ENCODE measurements at regions not wholly inside any gene's neighbourhood (a gene's known extent, or its start where the extent isn't known, plus 50 kb on each side); places are given as distances from the start of the nearest gene placed in this dataset.
"Not testable (repeated sequence)": the region's sequence is repeated elsewhere in the genome, so short reads cannot be mapped to it uniquely, and the experiment has no call there.

DNA sequence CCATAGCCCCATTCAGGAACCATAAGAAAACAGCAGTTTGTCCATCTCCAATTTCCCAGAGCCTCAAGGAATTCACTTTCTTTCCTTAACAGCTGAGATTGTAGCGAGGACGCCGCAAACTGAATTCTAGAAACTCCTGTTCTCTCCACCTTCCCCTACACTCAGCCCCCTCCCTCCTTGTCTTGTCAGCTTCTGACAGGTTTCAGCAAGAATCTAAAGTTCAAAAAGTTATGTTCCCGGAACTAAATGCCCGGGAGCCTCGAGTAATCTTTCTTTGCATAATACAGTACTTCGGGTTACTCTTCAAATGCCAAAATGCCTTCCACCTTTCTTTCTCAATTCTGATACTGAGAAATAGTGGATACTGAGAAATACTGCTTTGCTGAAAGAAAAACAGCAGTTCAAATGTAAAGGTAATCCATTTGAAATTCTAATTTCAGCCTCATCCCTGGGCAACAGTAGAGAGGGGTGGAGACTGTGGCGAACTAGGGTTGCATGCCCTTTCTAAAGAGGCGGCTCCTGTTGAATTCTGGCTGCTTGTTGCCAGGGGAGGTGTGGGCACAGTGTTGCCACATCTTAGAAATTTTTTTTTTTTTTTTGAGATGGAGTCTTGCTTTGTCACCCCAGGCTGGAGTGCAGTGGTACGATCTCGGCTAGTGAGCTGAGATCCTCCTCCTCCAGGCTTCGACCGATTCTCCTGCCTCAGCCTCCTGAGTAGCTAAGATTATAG lies 63.5 kb upstream of the USP7 start:
- TF ChIP-seq, protein P1, sequence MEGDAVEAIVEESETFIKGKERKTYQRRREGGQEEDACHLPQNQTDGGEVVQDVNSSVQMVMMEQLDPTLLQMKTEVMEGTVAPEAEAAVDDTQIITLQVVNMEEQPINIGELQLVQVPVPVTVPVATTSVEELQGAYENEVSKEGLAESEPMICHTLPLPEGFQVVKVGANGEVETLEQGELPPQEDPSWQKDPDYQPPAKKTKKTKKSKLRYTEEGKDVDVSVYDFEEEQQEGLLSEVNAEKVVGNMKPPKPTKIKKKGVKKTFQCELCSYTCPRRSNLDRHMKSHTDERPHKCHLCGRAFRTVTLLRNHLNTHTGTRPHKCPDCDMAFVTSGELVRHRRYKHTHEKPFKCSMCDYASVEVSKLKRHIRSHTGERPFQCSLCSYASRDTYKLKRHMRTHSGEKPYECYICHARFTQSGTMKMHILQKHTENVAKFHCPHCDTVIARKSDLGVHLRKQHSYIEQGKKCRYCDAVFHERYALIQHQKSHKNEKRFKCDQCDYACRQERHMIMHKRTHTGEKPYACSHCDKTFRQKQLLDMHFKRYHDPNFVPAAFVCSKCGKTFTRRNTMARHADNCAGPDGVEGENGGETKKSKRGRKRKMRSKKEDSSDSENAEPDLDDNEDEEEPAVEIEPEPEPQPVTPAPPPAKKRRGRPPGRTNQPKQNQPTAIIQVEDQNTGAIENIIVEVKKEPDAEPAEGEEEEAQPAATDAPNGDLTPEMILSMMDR (IDR thresholded peaks at IDR 0.05) = no peak
- TF ChIP-seq, protein P2, sequence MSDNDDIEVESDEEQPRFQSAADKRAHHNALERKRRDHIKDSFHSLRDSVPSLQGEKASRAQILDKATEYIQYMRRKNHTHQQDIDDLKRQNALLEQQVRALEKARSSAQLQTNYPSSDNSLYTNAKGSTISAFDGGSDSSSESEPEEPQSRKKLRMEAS (IDR thresholded peaks at IDR 0.05; ENCODE audit: low read depth) = no peak
- TF ChIP-seq USF1 (IDR thresholded peaks at IDR 0.05; ENCODE audit: borderline replicate concordance, low read depth) (no peak), ELF1 (IDR thresholded peaks at IDR 0.05) (no peak), FOSL2 (IDR thresholded peaks at IDR 0.05; ENCODE audit: borderline replicate concordance, low read depth) (no peak), POLR2AphosphoS5 (IDR thresholded peaks at IDR 0.05; ENCODE audit: low read depth, low read length) (no peak), RXRA (IDR thresholded peaks at IDR 0.05; ENCODE audit: borderline replicate concordance, low read depth) (no peak), SMC3 (IDR thresholded peaks at IDR 0.05; ENCODE audit: low read depth, low read length) (no peak)
- Histone ChIP-seq H3K79me2 (ENCODE audit: insufficient read depth) (no peaks in the 10 kb centered on the region), H3K4me2 (no peak overlapping the region), H3K9me3 (no peaks in the 10 kb centered on the region), H3K4me1 (ENCODE audit: control insufficient read depth in 1 of 2, insufficient read depth in 2 of 2, low read depth in 1 of 2, low read length in 1 of 2) (no peaks in the 10 kb centered on the region), H3K36me3 (replicated peaks in 1 of 2; ENCODE audit: control insufficient read depth in 1 of 2, insufficient read depth in 2 of 2, low read length in 1 of 2) (no peaks in the 10 kb centered on the region), H3K9ac (no peak overlapping the region), H3K27ac (ENCODE audit: low read depth in 2 of 2, low read length in 1 of 2) (no peak overlapping the region), H2AFZ (ENCODE audit: low read depth) (no peak overlapping the region), H3K27me3 (ENCODE audit: insufficient read depth) (no peaks in the 10 kb centered on the region), H3K9me2 (no peaks in the 10 kb centered on the region), H3K4me3 (ENCODE audit: low read depth in 2 of 2, low read length in 1 of 2) (no peak overlapping the region), H4K20me1 (ENCODE audit: insufficient read depth) (no peaks in the 10 kb centered on the region), H3F3A (replicated peaks; ENCODE audit: insufficient read depth) (no peaks in the 10 kb centered on the region)
- DNase-seq = no peak
- POLR2A ChIA-PET = no interaction called here
- CTCF ChIA-PET = no interaction called here
- WGBS (ENCODE audit: low lambda C conversion rate) = 93% methylated on average over 13 of the region's 13 CpGs

DNA sequence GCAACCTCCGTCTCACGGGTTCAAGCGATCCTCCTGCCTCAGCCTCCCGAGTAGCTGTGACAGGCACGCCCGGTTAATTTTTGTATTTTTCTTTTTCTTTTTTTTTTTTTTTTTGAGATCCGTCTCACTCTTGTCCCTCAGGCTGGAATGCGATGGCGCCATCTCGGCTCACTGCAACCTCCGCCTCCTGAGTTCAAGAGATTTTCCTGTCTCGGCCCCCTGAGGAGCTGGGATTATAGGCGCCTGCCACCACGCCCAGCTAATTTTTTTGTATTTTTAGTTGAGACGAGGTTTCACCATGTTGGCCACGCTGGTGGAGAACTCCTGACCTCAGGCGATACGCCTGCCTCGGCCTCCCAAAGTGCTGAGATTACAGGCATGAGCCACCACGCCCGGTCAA lies 63.0 kb upstream of the HAPSTR1 start:
- H3K4me3 ChIP-seq (ENCODE audit: low read depth in 2 of 2, low read length in 1 of 2); DNase-seq; H3F3A ChIP-seq (replicated peaks; ENCODE audit: insufficient read depth); H3K4me2 ChIP-seq; H2AFZ ChIP-seq (ENCODE audit: low read depth); H3K9me3 ChIP-seq; POLR2A ChIA-PET; H3K4me1 ChIP-seq (ENCODE audit: control insufficient read depth in 1 of 2, insufficient read depth in 2 of 2, low read depth in 1 of 2, low read length in 1 of 2); H3K9me2 ChIP-seq; H3K36me3 ChIP-seq (replicated peaks in 1 of 2; ENCODE audit: control insufficient read depth in 1 of 2, insufficient read depth in 2 of 2, low read length in 1 of 2); H3K27me3 ChIP-seq (ENCODE audit: insufficient read depth); H3K27ac ChIP-seq (ENCODE audit: low read depth in 2 of 2, low read length in 1 of 2); H3K9ac ChIP-seq; H4K20me1 ChIP-seq (ENCODE audit: insufficient read depth); H3K79me2 ChIP-seq (ENCODE audit: insufficient read depth): not testable (repeated sequence)
- WGBS (ENCODE audit: low lambda C conversion rate) = 86% methylated on average over 21 of the region's 21 CpGs
- CTCF ChIA-PET = interaction anchor here (1.4 kb wide), 2 partner anchors 15 to 140 kb away, joined by 4 to 6 read pairs; no protein-coding TSS in a partner anchor

DNA sequence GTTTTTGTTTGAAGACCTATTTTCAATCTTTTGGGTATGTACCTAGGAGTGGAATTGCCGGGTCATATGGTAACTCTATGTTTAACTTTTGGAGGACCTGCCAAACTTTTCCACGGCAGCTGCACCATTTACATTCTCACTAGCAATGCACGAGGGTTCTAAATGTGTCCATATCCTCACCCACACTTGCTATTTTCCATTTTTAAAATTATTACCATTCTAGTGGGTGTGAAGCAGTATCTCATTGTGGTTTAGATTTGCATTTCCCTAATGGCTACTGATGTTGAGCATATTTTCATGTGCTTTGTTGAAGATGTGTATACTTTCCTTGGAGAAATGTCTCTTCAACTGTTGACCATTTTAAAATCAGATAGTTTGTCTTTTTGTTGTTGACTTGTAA lies 60.3 kb upstream of the HAPSTR1 start:
- Histone ChIP-seq H3K79me2 (ENCODE audit: insufficient read depth) (no peaks in the 10 kb centered on the region), H4K20me1 (ENCODE audit: insufficient read depth) (no peaks in the 10 kb centered on the region), H3K27me3 (ENCODE audit: insufficient read depth) (no peaks in the 10 kb centered on the region), H3K4me3 (ENCODE audit: low read depth in 2 of 2, low read length in 1 of 2) (no peak overlapping the region), H3K36me3 (replicated peaks in 1 of 2; ENCODE audit: control insufficient read depth in 1 of 2, insufficient read depth in 2 of 2, low read length in 1 of 2) (no peaks in the 10 kb centered on the region), H3F3A (replicated peaks; ENCODE audit: insufficient read depth) (no peaks in the 10 kb centered on the region), H3K9ac (no peak overlapping the region), H3K4me1 (ENCODE audit: control insufficient read depth in 1 of 2, insufficient read depth in 2 of 2, low read depth in 1 of 2, low read length in 1 of 2) (no peaks in the 10 kb centered on the region), H3K4me2 (no peak overlapping the region), H3K27ac (ENCODE audit: low read depth in 2 of 2, low read length in 1 of 2) (no peak overlapping the region), H2AFZ (ENCODE audit: low read depth) (no peak overlapping the region), H3K9me3 (no peaks in the 10 kb centered on the region), H3K9me2 (no peaks in the 10 kb centered on the region)
- 76% methylated on average over 3 of the region's 3 CpGs for WGBS (ENCODE audit: low lambda C conversion rate)
- no peak for DNase-seq
- ChIA-PET CTCF (no interaction called here), POLR2A (no interaction called here)
- TF ChIP-seq CHD2 (IDR thresholded peaks at IDR 0.05; ENCODE audit: low read length, partially characterized antibody) = no peak
